Neuronal stem cell (in vitro differentiated cells): ENCODE measurements at regions not wholly inside any gene's neighbourhood (a gene's known extent, or its start where the extent isn't known, plus 50 kb on each side); places are given as distances from the start of the nearest gene placed in this dataset.
"Not testable (repeated sequence)": the region's sequence is repeated elsewhere in the genome, so short reads cannot be mapped to it uniquely, and the experiment has no call there.

Source experiments
- DNase-seq: peaks from one replicate; pipeline ENCODE4 v3.0.0-alpha.2; 2013; ENCODE audit warnings: low spot score
- H2AFZ ChIP-seq: one replicate; pipeline ENCODE4 v1.6.1; 2013; ENCODE audit warnings: mild to moderate bottlenecking, low read length, inconsistent platforms
- H2AK5ac ChIP-seq: 2 replicates; pipeline ENCODE4 v1.6.1; 2013; ENCODE audit warnings: low read depth, mild to moderate bottlenecking, inconsistent platforms, low read length, moderate library complexity, mixed read lengths
- H2BK120ac ChIP-seq: 2 replicates; pipeline ENCODE4 v1.6.1; 2013; ENCODE audit warnings: low read depth, mild to moderate bottlenecking, inconsistent platforms, low read length, moderate library complexity, mixed read lengths
- H2BK12ac ChIP-seq: one replicate; pipeline ENCODE4 v1.6.1; 2013; ENCODE audit warnings: low read length, inconsistent platforms
- H2BK15ac ChIP-seq: 2 replicates; pipeline ENCODE4 v1.6.1; 2013; ENCODE audit warnings: mild to moderate bottlenecking, low read length, inconsistent platforms, mixed read lengths
- H2BK5ac ChIP-seq: one replicate; pipeline ENCODE4 v1.6.1; 2013; ENCODE audit warnings: inconsistent platforms, mild to moderate bottlenecking, low read length, moderate library complexity
- H3K14ac ChIP-seq: one replicate; pipeline ENCODE4 v1.6.1; 2013; ENCODE audit warnings: low read length, inconsistent platforms
- H3K18ac ChIP-seq: 2 replicates; pipeline ENCODE4 v1.6.1; 2013; ENCODE audit warnings: low read length, inconsistent platforms
- H3K23ac ChIP-seq: 2 replicates; pipeline ENCODE4 v1.6.1; 2013; ENCODE audit warnings: low read depth, mild to moderate bottlenecking, mixed read lengths, low read length, inconsistent platforms; ENCODE audit not compliant: poor library complexity
- H3K27ac ChIP-seq: replicated peaks from 3 replicates; pipeline ENCODE4 v1.5.1; 2013; ENCODE audit warnings: low read length, inconsistent platforms
- H3K27me3 ChIP-seq, 3 experiments: 2 replicates each; pipeline ENCODE4 v1.6.1; 2013; ENCODE audit warnings: low read length in 3 of 3, mild to moderate bottlenecking in 2 of 3, inconsistent platforms in 1 of 3, low read depth in 1 of 3, mixed read lengths in 1 of 3, moderate library complexity in 1 of 3; ENCODE audit not compliant: control insufficient read depth in 3 of 3, insufficient read depth in 3 of 3
- H3K36me3 ChIP-seq, 2 donors: replicated peaks in 1 of 2; 2 replicates each; pipeline ENCODE4 v1.6.1; 2013; ENCODE audit warnings: low read length in 2 of 2; ENCODE audit not compliant: control insufficient read depth in 2 of 2, insufficient read depth in 2 of 2
- H3K4ac ChIP-seq: 2 replicates; pipeline ENCODE4 v1.6.1; 2013; ENCODE audit warnings: inconsistent platforms, mild to moderate bottlenecking, low read length, moderate library complexity
- H3K4me1 ChIP-seq, 2 donors: 1 replicate in 1 of 2; 2 replicates in 1 of 2; pipeline ENCODE4 v1.6.1; 2013; ENCODE audit warnings: low read length in 2 of 2, low read depth in 1 of 2; ENCODE audit not compliant: control insufficient read depth in 2 of 2, insufficient read depth in 1 of 2
- H3K4me2 ChIP-seq: one replicate; pipeline ENCODE4 v1.6.1; 2013; ENCODE audit warnings: mild to moderate bottlenecking, low read length, inconsistent platforms; ENCODE audit not compliant: insufficient read depth, poor library complexity, severe bottlenecking
- H3K4me3 ChIP-seq, 2 donors: 2 replicates each; pipeline ENCODE4 v1.5.1; 2013; ENCODE audit warnings: low read length in 2 of 2, mild to moderate bottlenecking in 2 of 2, inconsistent platforms in 1 of 2, moderate library complexity in 1 of 2
- H3K79me1 ChIP-seq: one replicate; pipeline ENCODE4 v1.6.1; 2013; ENCODE audit warnings: low read depth, mild to moderate bottlenecking, inconsistent platforms, low read length, moderate library complexity
- H3K9ac ChIP-seq: one replicate; pipeline ENCODE4 v1.6.1; 2013; ENCODE audit warnings: mild to moderate bottlenecking, low read depth, low read length, inconsistent platforms; ENCODE audit not compliant: poor library complexity
- H3K9me3 ChIP-seq, 2 donors: replicated peaks in 1 of 2; 2 replicates each; pipeline versions ENCODE3 to v1.6.1; 2013; ENCODE audit warnings: low read length in 2 of 2, mild to moderate bottlenecking in 2 of 2, inconsistent platforms in 1 of 2, low read depth in 1 of 2, mixed read lengths in 1 of 2, moderate library complexity in 1 of 2; ENCODE audit not compliant: control insufficient read depth in 2 of 2, insufficient read depth in 1 of 2
- H4K8ac ChIP-seq: one replicate; pipeline ENCODE4 v1.6.1; 2013; ENCODE audit warnings: low read depth, mild to moderate bottlenecking, inconsistent platforms, low read length, moderate library complexity
- H4K91ac ChIP-seq: one replicate; pipeline ENCODE4 v1.6.1; 2013; ENCODE audit warnings: low read length, low read depth, mild to moderate bottlenecking, inconsistent platforms; ENCODE audit not compliant: poor library complexity
- WGBS, 2 donors: extraction: QIAGEN DNeasy Blood & Tissue Kit; methylation state at CpG; one replicate each; pipeline ENCODE4 v1.1.7; 2013; ENCODE audit warnings: missing lambda C conversion rate in 2 of 2, mixed read lengths in 1 of 2; ENCODE audit not compliant: insufficient read length in 2 of 2, insufficient replicate concordance in 1 of 2; ENCODE audit errors: extremely low coverage in 2 of 2; 5-methylcytosine and 5-hydroxymethylcytosine counted together

- H3K27ac ChIP-seq: no peak overlapping the region
- no peaks in the 10 kb centered on the region for H3K27me3 ChIP-seq
- H2BK120ac ChIP-seq: no peak overlapping the region
- H3K14ac ChIP-seq: no peak overlapping the region
- H4K8ac ChIP-seq: no peak overlapping the region
- no peak overlapping the region for H3K9ac ChIP-seq
- no peak overlapping the region for H2AK5ac ChIP-seq
- no peak overlapping the region for H2BK5ac ChIP-seq
- no peak for DNase-seq
- H2BK12ac ChIP-seq: no peak overlapping the region
- H2AFZ ChIP-seq: no peak overlapping the region
- no CpG with 5 or more reads among the region's 11 CpGs for WGBS, 2 donors
- H3K4me2 ChIP-seq: no peak overlapping the region
- H4K91ac ChIP-seq: no peak overlapping the region
- no peak overlapping the region for H2BK15ac ChIP-seq
- no peak overlapping the region for H3K4ac ChIP-seq
- H3K36me3 ChIP-seq: no peaks in the 10 kb centered on the region
- H3K18ac ChIP-seq: no peak overlapping the region
- H3K23ac ChIP-seq: no peak overlapping the region
- no peak overlapping the region for H3K4me3 ChIP-seq
- no peaks in the 10 kb centered on the region for H3K79me1 ChIP-seq
- H3K9me3 ChIP-seq: no peaks in the 10 kb centered on the region
- no peaks in the 10 kb centered on the region for H3K4me1 ChIP-seq
These were observed 64.3 kb downstream of the SMIM38 start for GRCh38 chr11:69219991-69220390.

- H3K9ac ChIP-seq: no peak overlapping the region
- no peak overlapping the region for H2BK15ac ChIP-seq
- H3K4me3 ChIP-seq: no peak overlapping the region
- H2BK120ac ChIP-seq: no peak overlapping the region
- H4K91ac ChIP-seq: no peak overlapping the region
- no peak overlapping the region for H2AK5ac ChIP-seq
- no CpG with 5 or more reads among the region's 13 CpGs for WGBS, 2 donors
- H3K27me3 ChIP-seq: no peaks in the 10 kb centered on the region
- no peak overlapping the region for H3K27ac ChIP-seq
- no peak overlapping the region for H2AFZ ChIP-seq
- no peak overlapping the region for H2BK12ac ChIP-seq
- H2BK5ac ChIP-seq: no peak overlapping the region
- H3K14ac ChIP-seq: no peak overlapping the region
- no peak overlapping the region for H3K4ac ChIP-seq
- H3K4me1 ChIP-seq: no peaks in the 10 kb centered on the region
- H3K9me3 ChIP-seq: no peaks in the 10 kb centered on the region
- no peak overlapping the region for H3K4me2 ChIP-seq
- no peak for DNase-seq
- no peaks in the 10 kb centered on the region for H3K36me3 ChIP-seq
- no peak overlapping the region for H4K8ac ChIP-seq
- peak overlapping the region; percentile 72 for H3K18ac ChIP-seq
- no peaks in the 10 kb centered on the region for H3K79me1 ChIP-seq
- H3K23ac ChIP-seq: no peak overlapping the region
These were observed 64.9 kb downstream of the SMIM38 start for GRCh38 chr11:69220561-69221051.

- Histone ChIP-seq H3K4me3 (no peak overlapping the region), H3K79me1 (no peaks in the 10 kb centered on the region), H3K4ac (no peak overlapping the region), H3K4me2 (no peak overlapping the region), H2BK5ac (no peak overlapping the region), H2BK15ac (no peak overlapping the region), H3K9ac (no peak overlapping the region), H3K14ac (no peak overlapping the region), H2BK12ac (no peak overlapping the region), H3K9me3 (no peaks in the 10 kb centered on the region), H3K23ac (no peak overlapping the region), H2AK5ac (no peak overlapping the region), H4K91ac (no peak overlapping the region), H3K27me3 (no peaks in the 10 kb centered on the region), H4K8ac (no peak overlapping the region), H3K27ac (no peak overlapping the region), H3K4me1 (no peaks in the 10 kb centered on the region), H2AFZ (no peak overlapping the region), H3K36me3 (no peaks in the 10 kb centered on the region), H3K18ac (no peak overlapping the region), H2BK120ac (no peak overlapping the region)
- DNase-seq: no peak
- WGBS, 2 donors: no CpG with 5 or more reads among the region's 4 CpGs
These were observed 65.4 kb downstream of the SMIM38 start for GRCh38 chr11:69221086-69221485.

GRCh38 chr11:69221636-69222035, 65.9 kb downstream of the SMIM38 start:
- H3K18ac ChIP-seq, H3K4me2 ChIP-seq, H3K4me1 ChIP-seq, H3K27me3 ChIP-seq, H3K36me3 ChIP-seq, H3K79me1 ChIP-seq, DNase-seq, H4K91ac ChIP-seq, H3K4me3 ChIP-seq, H2BK12ac ChIP-seq, H2BK120ac ChIP-seq, H4K8ac ChIP-seq, H3K9ac ChIP-seq, H2AK5ac ChIP-seq, H3K4ac ChIP-seq, H3K27ac ChIP-seq, H3K14ac ChIP-seq, H2BK15ac ChIP-seq, H3K9me3 ChIP-seq, H2BK5ac ChIP-seq, H2AFZ ChIP-seq, H3K23ac ChIP-seq: not testable (repeated sequence)
- no CpG with 5 or more reads among the region's 8 CpGs for WGBS, 2 donors
